Stomach (tissue), 8 donors: ENCODE measurements at regions not wholly inside any gene's neighbourhood (a gene's known extent, or its start where the extent isn't known, plus 50 kb on each side); places are given as distances from the start of the nearest gene placed in this dataset.

Experiments
- DNase-seq, 2 donors: peaks; one replicate each; pipeline versions ENCODE4 v3.0.0 to v3.0.0-alpha.2; 2013 to 2019
- H3K27ac ChIP-seq, 5 donors: fragments of 200-600 bp in 4 of 5; sonication (generic) in 4 of 5; one replicate each; pipeline ENCODE4 v1.5.1; 2013 to 2019; ENCODE audit warnings: mild to moderate bottlenecking in 1 of 5, moderate library complexity in 1 of 5
- H3K27me3 ChIP-seq, 3 donors: fragments of 200-600 bp; sonication (generic); one replicate each; pipeline ENCODE4 v1.5.1; 2017 to 2019; ENCODE audit warnings: mixed run types in 1 of 3
- H3K36me3 ChIP-seq, 4 donors: fragments of 200-600 bp; sonication (generic); 1 replicate in 3 of 4; 2 replicates in 1 of 4; pipeline ENCODE4 v1.5.1; 2016 to 2019
- H3K4me1 ChIP-seq, 4 donors: fragments of 200-600 bp; sonication (generic); one replicate each; pipeline ENCODE4 v1.5.1; 2016 to 2019
- H3K4me3 ChIP-seq, 4 donors: fragments of 200-600 bp; sonication (generic) in 3 of 4; one replicate each; pipeline ENCODE4 v1.5.1; 2016 to 2019; ENCODE audit warnings: mild to moderate bottlenecking in 1 of 4
- H3K9me3 ChIP-seq, 4 donors: fragments of 200-600 bp; sonication (generic); one replicate each; pipeline ENCODE4 v1.5.1; 2016 to 2019
- EP300 ChIP-seq: sonication (generic); formaldehyde crosslinking; IDR thresholded peaks from one replicate; pipeline ENCODE4 v1.6.1; 2017; ENCODE audit warnings: antibody characterized with exemption
- POLR2A ChIP-seq, 4 donors: fragments of 450-650 bp; IDR thresholded peaks; one replicate each; pipeline ENCODE4 v1.6.1; 2016; ENCODE audit warnings: antibody characterized with exemption in 4 of 4, control low read depth in 2 of 4, mild to moderate bottlenecking in 1 of 4, moderate library complexity in 1 of 4
- POLR2AphosphoS5 ChIP-seq, 3 donors: sonication (generic); formaldehyde crosslinking; IDR thresholded peaks; one replicate each; pipeline ENCODE4 v1.6.1; 2016; ENCODE audit warnings: antibody characterized with exemption in 3 of 3
- WGBS, 5 donors: extraction: QIAGEN DNeasy Blood & Tissue Kit in 3 of 5; methylation state at CpG; one replicate each; pipeline versions ENCODE4 v1.1.5 to v1.1.7; 2013 to 2018; 5-methylcytosine and 5-hydroxymethylcytosine counted together
- intact Hi-C: fragments of 100-400 bp; cut with DNase I; formaldehyde crosslinking; loops from one replicate; pipeline ENCODE4 v1.15.1; 2023; ENCODE audit warnings: low total_unique reads
- TF ChIP-seq, protein P1 (sequence below), 7 experiments: fragments of 450-650 bp in 4 of 7; fragments of 200-600 bp in 3 of 7; sonication (generic) in 3 of 7; IDR thresholded peaks; one replicate each; pipeline ENCODE4 v1.5.1; 2016 to 2019; ENCODE audit warnings: antibody characterized with exemption in 7 of 7, control low read depth in 2 of 7, mild to moderate bottlenecking in 1 of 7
- donor health status: healthy with polysubstance abuse.
- donor health status: Bipolar disorder and iron deficiency.
- donor health status: healthy.

DNA sequence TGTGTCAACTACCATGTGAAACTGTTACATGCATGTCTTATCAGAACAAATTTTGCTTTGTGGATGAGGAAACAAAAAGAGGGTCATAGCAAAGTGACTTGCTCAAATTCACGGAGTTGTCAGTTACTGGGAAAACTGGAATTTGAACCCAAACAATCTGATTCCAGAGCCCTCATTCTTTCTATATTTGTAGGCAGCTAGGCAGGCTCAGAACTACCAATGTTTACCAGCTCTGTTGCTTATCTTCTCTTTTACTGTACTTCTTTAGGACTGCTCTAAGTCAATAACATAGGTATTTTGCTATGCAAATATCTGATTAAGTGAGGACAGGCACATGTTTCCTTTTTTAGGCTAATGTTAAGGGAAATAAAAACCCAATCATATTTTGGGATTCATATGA lies 450.5 kb downstream of the ZPLD1 start:
- no peaks in the 10 kb centered on the region for H3K27me3 ChIP-seq
- H3K4me3 ChIP-seq, result no peak overlapping the region
- H3K9me3 ChIP-seq, result no peaks in the 10 kb centered on the region
- DNase-seq, result no peak
- intact Hi-C loops, result no loop called here
- no peak overlapping the region for H3K27ac ChIP-seq
- WGBS, 5 donors, result 38 to 66% (median 56%) methylated on average over 1 of the region's 1 CpG
- TF ChIP-seq, protein P1, sequence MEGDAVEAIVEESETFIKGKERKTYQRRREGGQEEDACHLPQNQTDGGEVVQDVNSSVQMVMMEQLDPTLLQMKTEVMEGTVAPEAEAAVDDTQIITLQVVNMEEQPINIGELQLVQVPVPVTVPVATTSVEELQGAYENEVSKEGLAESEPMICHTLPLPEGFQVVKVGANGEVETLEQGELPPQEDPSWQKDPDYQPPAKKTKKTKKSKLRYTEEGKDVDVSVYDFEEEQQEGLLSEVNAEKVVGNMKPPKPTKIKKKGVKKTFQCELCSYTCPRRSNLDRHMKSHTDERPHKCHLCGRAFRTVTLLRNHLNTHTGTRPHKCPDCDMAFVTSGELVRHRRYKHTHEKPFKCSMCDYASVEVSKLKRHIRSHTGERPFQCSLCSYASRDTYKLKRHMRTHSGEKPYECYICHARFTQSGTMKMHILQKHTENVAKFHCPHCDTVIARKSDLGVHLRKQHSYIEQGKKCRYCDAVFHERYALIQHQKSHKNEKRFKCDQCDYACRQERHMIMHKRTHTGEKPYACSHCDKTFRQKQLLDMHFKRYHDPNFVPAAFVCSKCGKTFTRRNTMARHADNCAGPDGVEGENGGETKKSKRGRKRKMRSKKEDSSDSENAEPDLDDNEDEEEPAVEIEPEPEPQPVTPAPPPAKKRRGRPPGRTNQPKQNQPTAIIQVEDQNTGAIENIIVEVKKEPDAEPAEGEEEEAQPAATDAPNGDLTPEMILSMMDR (IDR thresholded peaks at IDR 0.05), result no peak
- TF ChIP-seq POLR2A (IDR thresholded peaks at IDR 0.05), result no peak
- H3K4me1 ChIP-seq, result no peaks in the 10 kb centered on the region
- H3K36me3 ChIP-seq, result no peaks in the 10 kb centered on the region

DNA sequence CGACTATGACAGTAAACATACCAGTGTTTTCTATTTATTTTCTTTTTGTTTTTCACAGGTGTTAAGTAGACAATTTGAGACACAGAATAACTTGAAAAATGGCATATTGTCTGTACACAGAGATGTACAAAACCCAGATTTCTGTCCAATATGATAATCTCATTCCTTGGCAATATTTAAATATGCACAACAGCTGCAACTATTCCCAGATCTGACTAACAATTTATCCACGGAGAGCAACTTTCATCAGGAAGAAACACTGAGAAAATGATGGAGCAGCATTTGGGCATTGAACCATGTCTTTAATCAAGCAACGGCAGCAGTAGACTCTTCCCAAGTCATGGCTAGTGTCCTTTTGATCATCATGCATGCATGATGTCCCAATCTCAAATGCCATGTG lies 452.6 kb downstream of the ZPLD1 start:
- H3K4me3 ChIP-seq, result no peak overlapping the region
- intact Hi-C loops, result no loop called here
- H3K27me3 ChIP-seq, result no peaks in the 10 kb centered on the region
- 65 to 79% (median 75%) methylated on average over 3 of the region's 3 CpGs for WGBS, 5 donors
- H3K27ac ChIP-seq, result no peak overlapping the region
- no peaks in the 10 kb centered on the region for H3K9me3 ChIP-seq
- TF ChIP-seq POLR2AphosphoS5 (IDR thresholded peaks at IDR 0.05) (no peak), POLR2A (IDR thresholded peaks at IDR 0.05) (no peak), EP300 (no peak)
- TF ChIP-seq, protein P1 (IDR thresholded peaks at IDR 0.05), result no peak
- DNase-seq, result no peak
- H3K4me1 ChIP-seq, result no peaks in the 10 kb centered on the region
- H3K36me3 ChIP-seq, result no peaks in the 10 kb centered on the region

DNA sequence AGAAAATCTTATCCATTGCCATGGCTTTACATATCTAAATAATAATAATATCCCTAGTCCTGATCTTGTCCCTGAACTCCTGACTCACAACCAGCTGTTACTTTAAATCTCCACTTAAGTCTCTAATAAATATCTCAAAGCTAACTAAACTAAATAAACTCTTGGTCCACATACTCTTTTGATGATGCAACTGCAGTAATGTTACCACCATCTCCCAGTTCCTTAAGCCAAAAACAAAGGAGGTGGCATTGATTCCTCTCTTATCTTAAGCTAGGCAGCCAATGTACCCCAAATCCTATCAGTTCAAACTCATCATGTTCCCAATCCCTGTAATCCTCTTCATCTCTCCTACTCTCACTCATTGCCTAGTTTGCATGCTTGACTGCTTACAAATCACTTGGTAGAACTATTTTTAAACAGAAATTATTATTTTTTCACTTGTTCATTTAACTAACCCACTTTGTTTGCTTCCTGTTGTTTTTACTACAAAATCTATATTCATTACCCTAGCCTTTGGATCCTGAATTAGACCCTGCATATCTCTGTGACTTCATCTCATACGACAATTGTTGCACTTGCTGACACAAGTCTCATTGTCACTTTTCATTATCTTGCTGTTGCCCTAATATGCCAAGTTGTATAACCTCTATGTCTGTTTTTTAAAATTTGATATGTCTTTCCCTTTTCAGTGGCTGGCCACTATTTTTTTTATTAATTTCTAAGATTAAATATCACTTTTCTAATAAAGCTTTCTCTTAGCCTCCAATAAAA lies 462.2 kb downstream of the ZPLD1 start:
- Histone ChIP-seq H3K27ac (no peak overlapping the region), H3K4me3 (no peak overlapping the region), H3K36me3 (no peaks in the 10 kb centered on the region), H3K27me3 (no peaks in the 10 kb centered on the region), H3K9me3 (no peaks in the 10 kb centered on the region), H3K4me1 (no peaks in the 10 kb centered on the region)
- no peak for DNase-seq
- no peak for TF ChIP-seq EP300
- TF ChIP-seq, protein P1 (IDR thresholded peaks at IDR 0.05), result no peak
- TF ChIP-seq POLR2A (IDR thresholded peaks at IDR 0.05), result no peak
- TF ChIP-seq POLR2AphosphoS5 (IDR thresholded peaks at IDR 0.05), result no peak
- intact Hi-C loops, result no loop called here
- 66 to 86% (median 74%) methylated on average over 1 of the region's 1 CpG for WGBS, 5 donors

DNA sequence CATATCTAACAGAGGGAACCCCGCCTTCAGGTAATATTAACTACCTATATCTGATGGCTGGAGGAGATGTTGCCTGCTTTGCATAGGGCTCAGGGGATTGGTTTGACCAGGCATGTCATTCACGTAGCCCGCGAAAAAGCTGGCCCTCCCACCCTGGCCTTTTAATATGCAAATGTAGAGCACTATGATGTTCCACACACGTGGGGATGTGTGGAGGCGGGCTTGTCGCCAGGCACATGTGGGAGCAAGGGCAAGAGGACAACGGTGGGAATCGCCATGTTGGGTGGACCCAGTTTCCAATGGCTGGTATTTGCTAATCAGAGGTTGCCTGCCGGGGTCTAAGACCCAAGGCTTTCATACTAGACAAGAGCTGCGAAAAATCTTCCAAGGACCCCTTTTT lies 469.8 kb downstream of the ZPLD1 start:
- H3K9me3 ChIP-seq, result no peaks in the 10 kb centered on the region
- no peak for DNase-seq

DNA sequence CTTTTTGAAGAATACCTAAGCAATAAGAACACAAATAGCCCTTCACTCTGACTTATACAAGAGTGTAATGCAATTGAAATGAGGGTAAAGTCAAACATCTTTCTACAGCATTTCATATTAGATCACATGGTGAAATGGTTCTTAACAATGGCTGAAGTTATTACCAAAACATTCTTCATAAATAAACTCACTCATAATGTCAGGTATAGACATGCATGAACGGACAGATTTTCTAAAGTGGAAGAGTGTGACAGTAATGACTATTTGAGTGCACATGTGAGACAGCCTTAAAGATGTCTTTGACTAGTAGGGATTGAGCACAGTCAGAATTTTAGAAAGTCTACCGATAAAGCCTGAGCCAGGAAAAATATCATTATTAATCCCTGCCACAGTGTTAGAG lies 471.0 kb downstream of the ZPLD1 start:
- no peaks in the 10 kb centered on the region for H3K36me3 ChIP-seq
- H3K4me1 ChIP-seq, result no peaks in the 10 kb centered on the region
- TF ChIP-seq POLR2A (IDR thresholded peaks at IDR 0.05) (no peak), EP300 (no peak), POLR2AphosphoS5 (IDR thresholded peaks at IDR 0.05) (no peak)
- TF ChIP-seq, protein P1 (IDR thresholded peaks at IDR 0.05), result no peak
- H3K4me3 ChIP-seq, result no peak overlapping the region
- H3K9me3 ChIP-seq, result no peaks in the 10 kb centered on the region
- intact Hi-C loops, result no loop called here
- H3K27ac ChIP-seq, result no peak overlapping the region
- H3K27me3 ChIP-seq, result no peaks in the 10 kb centered on the region
- WGBS, 5 donors, result 65 to 80% (median 73%) methylated on average over 2 of the region's 2 CpGs
- no peak for DNase-seq

More for the DNA sequence above, 469.8 kb downstream of the ZPLD1 start:
- TF ChIP-seq EP300, result no peak
- intact Hi-C loops, result no loop called here
- Histone ChIP-seq H3K27ac (no peak overlapping the region), H3K4me3 (no peak overlapping the region), H3K36me3 (no peaks in the 10 kb centered on the region), H3K4me1 (no peaks in the 10 kb centered on the region), H3K27me3 (no peaks in the 10 kb centered on the region)
- 91 to 96% (median 94%) methylated on average over 11 of the region's 11 CpGs for WGBS, 5 donors
